ENCODE measurements at regions not wholly inside any gene's neighbourhood (a gene's known extent, or its start where the extent isn't known, plus 50 kb on each side); places are given as distances from the start of the nearest gene placed in this dataset.

DNA sequence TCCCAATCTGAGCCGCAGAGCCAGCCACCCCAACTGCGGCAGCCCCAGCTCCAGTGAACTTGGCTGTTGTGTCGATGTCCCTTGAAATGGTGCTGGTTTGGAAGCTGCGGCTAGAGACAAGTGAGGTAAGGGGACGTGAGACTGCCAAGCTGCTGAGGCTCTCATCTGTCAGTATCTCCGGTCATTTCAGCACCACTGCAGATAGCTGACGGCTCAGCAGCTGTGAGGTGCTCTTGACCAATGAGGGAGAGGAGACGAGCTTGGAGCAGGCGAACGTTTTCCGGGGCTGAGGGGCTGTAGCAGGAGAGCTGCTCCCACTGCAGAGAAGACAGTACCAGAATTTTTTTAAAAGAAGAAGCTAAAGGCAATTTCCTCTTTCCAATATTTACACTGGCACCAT lies 175.5 kb upstream of the CASK start:
- H3K9ac ChIP-seq (ENCODE audit: low read depth, low read length), result no peak overlapping the region
- peaks cover 21% of the 10 kb centered on the region; the same call in 1 of the 2 replicates for H3K4me1 ChIP-seq (ENCODE audit: insufficient read depth, low read length)
- H3K9me3 ChIP-seq (ENCODE audit: control insufficient read depth, insufficient read depth, low read length), result no peaks in the 10 kb centered on the region
- no peaks in the 10 kb centered on the region for H3K36me3 ChIP-seq (ENCODE audit: insufficient read depth, low read length)

DNA sequence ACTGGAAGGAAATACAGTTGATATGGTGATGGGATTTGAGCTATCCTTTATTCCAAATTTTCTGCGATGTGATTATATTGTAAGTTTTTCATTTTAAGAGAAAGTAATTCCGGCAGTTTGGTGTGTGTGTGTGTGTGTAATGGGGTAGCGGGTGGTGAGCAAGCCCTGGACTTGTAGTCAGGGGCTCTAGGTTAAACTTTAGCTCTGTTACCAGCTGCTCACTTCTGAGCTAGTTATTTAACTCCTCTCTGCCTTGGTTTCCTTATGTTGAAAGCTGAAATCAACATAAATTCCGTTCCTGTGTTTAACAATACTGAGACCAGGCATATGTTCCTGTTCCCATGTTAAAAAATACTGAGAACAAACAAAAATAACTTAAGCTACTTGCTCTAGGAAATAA lies 174.1 kb upstream of the CASK start:
- H3K9me3 ChIP-seq (ENCODE audit: control insufficient read depth, insufficient read depth, low read length), result no peaks in the 10 kb centered on the region
- no peaks in the 10 kb centered on the region for H3K36me3 ChIP-seq (ENCODE audit: insufficient read depth, low read length)
- no peak overlapping the region for H3K9ac ChIP-seq (ENCODE audit: low read depth, low read length)
- peaks cover 30% of the 10 kb centered on the region; the same call in 1 of the 2 replicates for H3K4me1 ChIP-seq (ENCODE audit: insufficient read depth, low read length)

DNA sequence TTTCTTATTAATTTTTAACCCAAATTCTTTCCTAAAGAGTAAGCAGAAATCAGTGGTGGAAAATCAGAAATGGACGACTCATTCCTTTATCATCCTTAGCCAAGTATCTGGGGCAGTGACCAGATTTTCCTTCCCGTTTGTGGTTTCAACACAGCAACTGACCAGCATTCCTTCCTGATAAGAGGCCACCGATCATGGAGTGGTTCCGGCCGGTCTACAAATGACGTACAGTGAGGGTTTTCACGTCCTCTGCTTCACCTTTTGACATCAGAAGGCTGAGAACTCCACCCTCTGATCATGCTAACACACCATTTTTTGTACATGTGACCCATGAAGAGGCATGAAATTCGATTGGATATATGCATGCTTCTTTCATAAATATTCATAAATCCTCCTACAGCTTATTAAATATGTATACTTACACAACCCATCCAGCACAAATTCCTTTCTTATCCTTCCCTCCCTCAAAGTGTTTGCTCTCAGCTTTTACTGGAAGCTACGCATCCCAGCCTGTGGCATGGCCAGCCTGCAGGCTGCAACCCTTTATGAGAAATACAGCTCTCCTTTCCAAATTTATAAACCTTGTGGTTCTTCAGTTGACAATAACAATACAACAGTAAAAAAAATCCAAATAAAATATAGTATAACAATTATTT lies 173.0 kb upstream of the CASK start:
- Histone ChIP-seq H3K4me1 (ENCODE audit: insufficient read depth, low read length) (peaks cover 30% of the 10 kb centered on the region; the same call in 1 of the 2 replicates), H3K9ac (ENCODE audit: low read depth, low read length) (no peak overlapping the region), H3K9me3 (ENCODE audit: control insufficient read depth, insufficient read depth, low read length) (no peaks in the 10 kb centered on the region)

DNA sequence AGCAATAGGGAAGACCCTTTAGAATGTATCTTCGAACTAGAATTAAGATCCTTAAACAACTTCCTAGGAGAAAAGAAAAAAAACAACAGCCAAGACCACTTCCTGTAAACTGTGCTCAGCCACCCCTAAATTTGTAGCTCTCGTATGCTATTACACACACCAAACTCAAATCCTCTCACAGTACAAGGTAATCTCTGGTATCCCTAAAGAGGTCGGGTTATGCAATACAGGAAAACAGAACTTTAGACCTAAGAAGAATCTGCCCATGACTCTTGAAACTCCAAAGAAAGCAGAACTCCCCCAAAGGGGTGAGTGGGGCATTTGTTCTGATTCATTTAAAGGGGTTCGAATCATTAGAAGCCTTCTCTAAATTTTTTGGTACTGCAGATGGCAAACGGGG lies 170.9 kb upstream of the CASK start:
- Histone ChIP-seq H3K9ac (ENCODE audit: low read depth, low read length) (no peak overlapping the region), H3K36me3 (ENCODE audit: insufficient read depth, low read length) (no peaks in the 10 kb centered on the region), H3K9me3 (ENCODE audit: control insufficient read depth, insufficient read depth, low read length) (no peaks in the 10 kb centered on the region), H3K4me1 (ENCODE audit: insufficient read depth, low read length) (peaks cover 49% of the 10 kb centered on the region)

More for the DNA sequence above, 173.0 kb upstream of the CASK start:
- H3K36me3 ChIP-seq (ENCODE audit: insufficient read depth, low read length), result no peaks in the 10 kb centered on the region

DNA sequence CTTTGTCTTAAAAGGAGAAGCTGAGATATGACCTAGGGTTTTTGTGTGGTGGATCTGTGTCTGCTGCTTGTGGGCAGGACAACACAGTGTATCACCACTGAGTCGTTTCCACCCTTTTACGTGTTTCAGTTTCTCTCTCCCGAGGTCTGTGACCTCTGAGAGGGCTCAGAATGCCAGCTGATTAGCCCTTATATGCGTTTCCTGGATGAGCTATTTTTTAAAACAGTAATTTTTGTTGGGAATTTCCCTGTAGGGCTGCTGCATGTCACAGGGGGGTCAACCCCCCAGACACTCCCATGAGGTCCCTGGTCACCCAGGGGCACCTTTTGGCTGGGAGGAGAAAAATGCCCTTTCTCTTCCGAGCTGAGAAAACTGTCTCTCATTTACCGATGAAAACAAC lies 170.4 kb upstream of the CASK start:
- H3K36me3 ChIP-seq (ENCODE audit: insufficient read depth, low read length), result no peaks in the 10 kb centered on the region
- H3K4me1 ChIP-seq (ENCODE audit: insufficient read depth, low read length), result peaks cover 53% of the 10 kb centered on the region
- H3K9me3 ChIP-seq (ENCODE audit: control insufficient read depth, insufficient read depth, low read length), result no peaks in the 10 kb centered on the region
- no peak overlapping the region for H3K9ac ChIP-seq (ENCODE audit: low read depth, low read length)

DNA sequence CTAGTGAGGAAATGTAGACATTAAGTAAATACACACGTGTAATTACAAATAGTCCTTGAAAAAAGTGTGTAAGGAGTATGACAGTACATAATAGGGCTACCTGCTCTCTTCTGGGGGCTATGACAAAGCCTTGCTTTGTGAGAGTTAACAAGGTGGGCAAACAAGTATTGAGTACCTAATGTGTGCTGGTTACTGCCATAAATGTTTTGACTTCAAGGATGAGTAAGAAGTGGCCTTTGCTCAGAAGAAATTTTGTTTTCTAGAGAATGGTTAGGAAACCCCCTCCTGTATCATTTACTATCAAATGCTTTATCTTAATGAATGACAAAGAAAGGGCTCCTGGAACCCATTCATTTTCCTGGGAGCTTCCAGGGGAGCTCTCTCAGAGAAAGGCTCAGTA lies 167.0 kb upstream of the CASK start:
- H3K4me1 ChIP-seq (ENCODE audit: insufficient read depth, low read length), result peaks cover 43% of the 10 kb centered on the region
- H3K36me3 ChIP-seq (ENCODE audit: insufficient read depth, low read length), result no peaks in the 10 kb centered on the region

DNA sequence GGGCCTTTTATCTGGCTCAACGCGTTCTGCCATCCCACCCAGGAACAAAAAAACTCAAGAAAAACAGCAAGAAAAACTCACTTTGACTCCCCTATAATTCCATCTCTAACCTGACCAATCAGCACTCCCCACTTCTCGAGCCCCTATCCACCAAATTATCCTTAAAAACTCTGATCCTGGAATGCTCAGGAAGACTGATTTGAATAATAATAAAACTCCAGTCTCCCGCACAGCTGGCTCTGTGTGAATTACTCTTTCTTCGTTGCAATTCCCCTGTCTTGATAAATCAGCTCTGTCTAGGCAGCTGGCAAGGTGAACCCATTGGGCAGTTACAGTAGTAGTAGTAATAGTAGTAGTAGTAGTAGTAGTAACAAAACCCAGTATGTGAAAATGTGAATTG lies 165.7 kb upstream of the CASK start:
- H3K9me3 ChIP-seq (ENCODE audit: control insufficient read depth, insufficient read depth, low read length), result no peaks in the 10 kb centered on the region
- peaks cover 37% of the 10 kb centered on the region for H3K4me1 ChIP-seq (ENCODE audit: insufficient read depth, low read length)
- H3K9ac ChIP-seq (ENCODE audit: low read depth, low read length), result no peak overlapping the region
- no peaks in the 10 kb centered on the region for H3K36me3 ChIP-seq (ENCODE audit: insufficient read depth, low read length)

More for the DNA sequence above, 167.0 kb upstream of the CASK start:
- H3K9ac ChIP-seq (ENCODE audit: low read depth, low read length), result no peak overlapping the region
- no peaks in the 10 kb centered on the region for H3K9me3 ChIP-seq (ENCODE audit: control insufficient read depth, insufficient read depth, low read length)

DNA sequence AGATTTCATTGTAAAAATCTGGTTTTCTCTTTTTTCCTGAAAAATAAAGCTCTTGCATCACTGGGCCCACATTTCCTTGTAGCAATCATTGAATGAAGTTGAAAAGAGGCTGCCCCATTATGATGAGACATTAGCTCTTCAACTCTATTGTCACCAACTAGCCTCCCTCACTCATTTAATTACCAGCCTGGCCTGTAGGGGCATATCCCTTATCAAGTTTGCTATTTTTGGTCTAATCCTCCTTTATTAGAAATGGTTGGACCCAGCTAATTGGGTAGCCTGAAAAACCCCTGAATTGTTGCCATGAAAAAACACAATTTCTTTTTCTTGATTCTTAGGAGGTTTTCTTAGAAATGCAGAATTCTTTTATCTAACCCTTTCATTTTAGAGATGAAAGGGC lies 164.6 kb upstream of the CASK start:
- H3K9ac ChIP-seq (ENCODE audit: low read depth, low read length), result no peak overlapping the region
- peaks cover 29% of the 10 kb centered on the region for H3K4me1 ChIP-seq (ENCODE audit: insufficient read depth, low read length)
- H3K36me3 ChIP-seq (ENCODE audit: insufficient read depth, low read length), result no peaks in the 10 kb centered on the region
- no peaks in the 10 kb centered on the region for H3K9me3 ChIP-seq (ENCODE audit: control insufficient read depth, insufficient read depth, low read length)

DNA sequence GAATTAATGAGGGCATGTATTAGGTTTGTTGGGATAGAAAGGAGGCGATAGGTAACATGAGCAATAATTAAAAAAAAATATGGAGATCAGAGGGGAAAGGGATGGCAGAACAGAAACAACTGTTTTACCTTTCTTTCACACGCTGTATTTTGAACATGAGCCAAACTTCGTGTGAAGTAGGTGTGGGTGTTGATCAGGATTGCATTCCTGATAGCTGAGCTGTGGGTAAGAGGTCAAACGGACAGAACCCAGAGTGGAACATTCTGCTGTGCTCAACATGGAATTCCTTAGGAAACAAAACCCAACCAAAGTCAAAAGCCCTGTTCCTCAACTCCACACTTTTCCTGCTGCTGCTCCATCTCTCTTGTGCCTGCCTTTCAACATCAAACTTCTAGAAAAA lies 162.5 kb upstream of the CASK start:
- Histone ChIP-seq H3K4me1 (ENCODE audit: insufficient read depth, low read length) (peaks cover 23% of the 10 kb centered on the region), H3K9ac (ENCODE audit: low read depth, low read length) (no peak overlapping the region), H3K36me3 (ENCODE audit: insufficient read depth, low read length) (no peaks in the 10 kb centered on the region), H3K9me3 (ENCODE audit: control insufficient read depth, insufficient read depth, low read length) (no peaks in the 10 kb centered on the region)

DNA sequence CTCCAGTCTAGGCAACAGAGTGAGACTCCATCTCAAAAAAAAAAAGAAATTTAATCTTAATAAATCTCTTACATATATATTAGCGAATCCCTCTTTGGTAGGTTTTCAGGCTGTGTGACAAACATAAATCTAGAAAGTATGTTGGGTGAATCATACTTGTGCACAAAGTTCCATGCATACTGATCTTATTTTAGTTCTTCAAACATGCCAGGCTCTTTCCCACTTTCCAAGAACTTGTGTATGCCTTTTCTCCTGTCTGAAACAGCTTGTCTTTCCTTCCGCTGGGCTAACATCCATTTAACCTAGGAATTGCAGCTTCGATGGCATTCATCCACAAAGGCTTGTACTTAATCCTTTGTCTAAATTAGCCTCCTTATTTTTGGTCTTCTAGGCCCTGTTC lies 156.6 kb upstream of the CASK start:
- Histone ChIP-seq H3K36me3 (ENCODE audit: insufficient read depth, low read length) (no peaks in the 10 kb centered on the region), H3K4me1 (ENCODE audit: insufficient read depth, low read length) (no peaks in the 10 kb centered on the region), H3K9me3 (ENCODE audit: control insufficient read depth, insufficient read depth, low read length) (no peaks in the 10 kb centered on the region), H3K9ac (ENCODE audit: low read depth, low read length) (no peak overlapping the region)

DNA sequence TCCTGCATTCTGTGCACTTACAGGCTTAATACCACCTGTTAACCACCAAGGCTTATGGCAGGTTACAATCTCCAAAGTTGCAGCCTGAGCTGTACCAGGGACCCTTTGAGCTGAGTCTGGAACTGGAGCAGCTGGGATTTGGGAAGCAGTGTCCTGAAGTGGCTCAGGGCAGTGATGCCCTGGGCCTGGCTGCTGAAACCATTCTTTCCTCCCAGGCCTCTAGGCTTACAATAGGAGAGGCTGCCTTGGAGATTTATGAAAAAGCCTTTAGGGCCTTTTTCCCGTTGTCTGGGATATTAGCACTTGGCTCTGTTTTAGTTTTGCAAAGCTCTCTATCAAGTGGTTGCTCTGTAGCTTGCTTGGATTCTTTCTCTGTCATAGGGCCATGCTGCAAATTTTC lies 154.3 kb upstream of the CASK start:
- no peaks in the 10 kb centered on the region for H3K4me1 ChIP-seq (ENCODE audit: insufficient read depth, low read length)
- no peaks in the 10 kb centered on the region for H3K36me3 ChIP-seq (ENCODE audit: insufficient read depth, low read length)
- H3K9ac ChIP-seq (ENCODE audit: low read depth, low read length), result no peak overlapping the region
- no peaks in the 10 kb centered on the region for H3K9me3 ChIP-seq (ENCODE audit: control insufficient read depth, insufficient read depth, low read length)

DNA sequence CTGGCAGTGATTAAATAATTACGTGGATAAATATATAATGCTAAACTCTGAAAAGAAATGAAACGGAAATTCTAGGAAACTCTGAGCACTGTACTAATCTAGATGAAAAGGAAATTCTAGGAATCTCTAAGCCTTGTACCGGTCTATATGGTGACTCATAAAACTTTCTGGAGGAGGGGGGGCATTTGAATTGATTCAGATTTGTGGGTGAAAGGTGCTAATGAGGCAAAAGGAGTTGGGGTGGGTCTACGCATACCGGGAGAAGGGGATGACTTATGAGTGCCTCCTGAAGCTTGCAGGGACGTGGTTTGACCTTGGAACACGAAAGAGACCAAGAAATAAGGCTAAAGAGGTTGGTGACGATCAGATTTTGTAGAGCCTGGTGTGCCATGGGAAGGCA lies 151.7 kb upstream of the CASK start:
- Histone ChIP-seq H3K36me3 (ENCODE audit: insufficient read depth, low read length) (no peaks in the 10 kb centered on the region), H3K9ac (ENCODE audit: low read depth, low read length) (no peak overlapping the region), H3K4me1 (ENCODE audit: insufficient read depth, low read length) (no peaks in the 10 kb centered on the region), H3K9me3 (ENCODE audit: control insufficient read depth, insufficient read depth, low read length) (no peaks in the 10 kb centered on the region)

DNA sequence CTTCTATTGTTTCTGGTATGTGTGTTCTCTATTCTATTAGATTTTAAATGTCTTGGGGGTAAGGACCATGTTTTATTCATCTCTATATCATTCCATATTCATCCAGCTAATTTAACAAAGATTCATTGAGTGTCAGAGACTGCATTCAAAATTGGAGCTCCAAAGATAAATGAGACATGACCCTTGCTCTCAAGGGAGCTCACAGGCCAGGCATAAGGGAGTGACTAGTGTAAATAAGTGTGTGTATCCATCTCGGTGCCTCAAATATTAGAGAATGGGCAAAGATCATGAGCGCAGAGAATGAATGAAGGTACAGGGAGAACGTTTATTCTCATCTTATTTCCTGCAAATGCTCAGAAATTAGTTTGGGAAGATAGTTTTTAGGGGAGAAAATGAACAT lies 150.1 kb upstream of the CASK start:
- Histone ChIP-seq H3K9ac (ENCODE audit: low read depth, low read length) (no peak overlapping the region), H3K36me3 (ENCODE audit: insufficient read depth, low read length) (no peaks in the 10 kb centered on the region), H3K9me3 (ENCODE audit: control insufficient read depth, insufficient read depth, low read length) (no peaks in the 10 kb centered on the region), H3K4me1 (ENCODE audit: insufficient read depth, low read length) (no peaks in the 10 kb centered on the region)

DNA sequence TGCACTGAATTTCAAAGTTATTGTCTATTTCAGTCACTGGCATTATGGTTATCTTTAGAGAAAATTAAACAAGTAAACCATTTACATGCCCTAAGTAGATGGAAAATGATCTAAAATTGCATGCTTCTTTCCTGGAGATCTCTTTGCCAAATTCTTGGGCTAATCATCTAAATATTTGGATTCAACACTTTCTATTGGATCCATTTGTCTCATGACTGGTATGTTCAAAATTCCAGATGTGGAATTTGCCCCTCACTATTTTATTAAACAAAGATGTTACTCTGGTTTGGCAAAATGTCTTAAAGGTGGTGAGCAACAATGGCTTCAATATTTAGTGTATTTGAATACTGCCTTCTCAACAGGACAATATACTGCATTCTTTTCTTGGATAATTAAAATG lies 147.5 kb upstream of the CASK start:
- Histone ChIP-seq H3K4me1 (ENCODE audit: insufficient read depth, low read length) (no peaks in the 10 kb centered on the region), H3K36me3 (ENCODE audit: insufficient read depth, low read length) (no peaks in the 10 kb centered on the region), H3K9ac (ENCODE audit: low read depth, low read length) (no peak overlapping the region), H3K9me3 (ENCODE audit: control insufficient read depth, insufficient read depth, low read length) (no peaks in the 10 kb centered on the region)

DNA sequence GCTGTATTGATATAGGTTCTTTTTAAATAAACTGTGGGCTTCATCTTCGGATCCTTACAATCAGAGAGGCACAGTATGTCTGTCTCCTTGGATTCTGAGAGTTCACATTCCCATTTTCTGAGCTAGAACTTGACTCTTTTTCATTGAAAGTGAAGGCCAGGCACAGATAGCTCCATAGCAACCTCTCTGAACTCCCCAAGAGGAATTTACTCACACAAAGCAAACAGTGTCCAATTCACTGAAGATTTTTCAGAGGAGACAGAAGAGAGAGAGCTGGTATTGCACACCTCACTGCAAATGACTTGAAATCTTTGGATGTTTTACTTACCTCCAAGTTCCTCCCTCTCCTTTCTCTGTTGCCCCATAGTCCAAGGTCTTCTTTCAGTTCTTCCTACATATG lies 130.9 kb upstream of the CASK start:
- no peak overlapping the region for H3K9ac ChIP-seq (ENCODE audit: low read depth, low read length)
- H3K36me3 ChIP-seq (ENCODE audit: insufficient read depth, low read length), result no peaks in the 10 kb centered on the region
- no peaks in the 10 kb centered on the region for H3K9me3 ChIP-seq (ENCODE audit: control insufficient read depth, insufficient read depth, low read length)
- H3K4me1 ChIP-seq (ENCODE audit: insufficient read depth, low read length), result no peaks in the 10 kb centered on the region

DNA sequence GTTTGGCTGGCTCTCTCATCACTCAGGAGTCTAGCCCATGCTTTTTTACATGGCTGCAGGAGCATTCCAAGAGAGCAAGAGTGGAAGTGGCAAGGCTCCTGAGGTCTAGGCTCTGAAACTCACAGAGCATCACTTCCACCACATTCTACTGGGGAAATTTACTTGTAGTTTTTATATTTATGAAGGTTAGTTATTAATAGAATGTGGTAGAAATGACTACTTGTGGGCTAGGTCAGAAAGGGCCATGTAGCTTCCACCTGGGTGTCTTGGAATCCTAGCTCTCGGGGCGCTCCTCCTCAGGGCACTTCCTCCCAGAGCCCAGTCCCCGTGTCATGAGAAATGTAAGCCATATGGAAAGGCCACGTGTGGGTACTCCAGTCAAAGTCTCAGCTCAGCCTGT lies 127.0 kb upstream of the CASK start:
- Histone ChIP-seq H3K9me3 (ENCODE audit: control insufficient read depth, insufficient read depth, low read length) (no peaks in the 10 kb centered on the region), H3K4me1 (ENCODE audit: insufficient read depth, low read length) (no peaks in the 10 kb centered on the region), H3K9ac (ENCODE audit: low read depth, low read length) (no peak overlapping the region), H3K36me3 (ENCODE audit: insufficient read depth, low read length) (no peaks in the 10 kb centered on the region)
